Trophoblast cell (in vitro differentiated cells and primary cell): ENCODE measurements at regions not wholly inside any gene's neighbourhood (a gene's known extent, or its start where the extent isn't known, plus 50 kb on each side); places are given as distances from the start of the nearest gene placed in this dataset.
A peak's percentile ranks its signal among the peaks of the same experiment; 100 is the strongest.

Experiments
- DNase-seq, 2 donors: peaks; one replicate each; pipeline ENCODE4 v3.0.0-alpha.2; 2016
- H2AFZ ChIP-seq: 2 replicates; pipeline ENCODE4 v1.6.1; 2013; ENCODE audit warnings: low read length, moderate library complexity, mild to moderate bottlenecking; ENCODE audit not compliant: insufficient read depth, poor library complexity
- H2AK5ac ChIP-seq: 2 replicates; pipeline ENCODE4 v1.6.1; 2013; ENCODE audit warnings: mild to moderate bottlenecking, low read length
- H2BK120ac ChIP-seq: 2 replicates; pipeline ENCODE4 v1.6.1; 2013; ENCODE audit warnings: low read length, mild to moderate bottlenecking, moderate library complexity; ENCODE audit not compliant: insufficient read depth, poor library complexity
- H2BK12ac ChIP-seq: 2 replicates; pipeline ENCODE4 v1.6.1; 2013; ENCODE audit warnings: mild to moderate bottlenecking, low read length, moderate library complexity
- H2BK5ac ChIP-seq: 2 replicates; pipeline ENCODE4 v1.6.1; 2013; ENCODE audit warnings: low read length, low read depth, moderate library complexity, mild to moderate bottlenecking; ENCODE audit not compliant: poor library complexity
- H3K14ac ChIP-seq: 2 replicates; pipeline ENCODE4 v1.6.1; 2013; ENCODE audit warnings: mild to moderate bottlenecking, low read length
- H3K18ac ChIP-seq: 2 replicates; pipeline ENCODE4 v1.6.1; 2013; ENCODE audit warnings: mild to moderate bottlenecking, low read length
- H3K23ac ChIP-seq: 2 replicates; pipeline ENCODE4 v1.6.1; 2013; ENCODE audit warnings: low read length
- H3K27ac ChIP-seq: 2 replicates; pipeline ENCODE4 v1.5.1; 2013; ENCODE audit warnings: low read depth, mild to moderate bottlenecking, inconsistent platforms, low read length, moderate library complexity
- H3K27me3 ChIP-seq: 2 replicates; pipeline ENCODE4 v1.6.1; 2013; ENCODE audit warnings: inconsistent platforms, mild to moderate bottlenecking, low read length, moderate library complexity; ENCODE audit not compliant: insufficient read depth
- H3K36me3 ChIP-seq, 2 experiments: 1 replicate in 1 of 2; 2 replicates in 1 of 2; pipeline ENCODE4 v1.6.1; 2013; ENCODE audit warnings: low read length in 2 of 2, mild to moderate bottlenecking in 2 of 2, moderate library complexity in 1 of 2; ENCODE audit not compliant: insufficient read depth in 2 of 2, control insufficient read depth in 1 of 2
- H3K4ac ChIP-seq: 2 replicates; pipeline ENCODE4 v1.6.1; 2013; ENCODE audit warnings: low read depth, mild to moderate bottlenecking, low read length, moderate library complexity
- H3K4me1 ChIP-seq, 2 experiments: 1 replicate in 1 of 2; 2 replicates in 1 of 2; pipeline ENCODE4 v1.6.1; 2013; ENCODE audit warnings: low read length in 2 of 2, mild to moderate bottlenecking in 2 of 2, moderate library complexity in 1 of 2; ENCODE audit not compliant: insufficient read depth in 2 of 2, control insufficient read depth in 1 of 2
- H3K4me2 ChIP-seq: 2 replicates; pipeline ENCODE4 v1.6.1; 2013; ENCODE audit warnings: inconsistent platforms, mild to moderate bottlenecking, low read length, moderate library complexity
- H3K4me3 ChIP-seq: 2 replicates; pipeline ENCODE4 v1.5.1; 2013; ENCODE audit warnings: mild to moderate bottlenecking, low read depth, low read length, inconsistent platforms
- H3K79me1 ChIP-seq: one replicate; pipeline ENCODE4 v1.6.1; 2013; ENCODE audit warnings: low read length
- H3K79me2 ChIP-seq: 2 replicates; pipeline ENCODE4 v1.6.1; 2013; ENCODE audit warnings: low read length, mild to moderate bottlenecking; ENCODE audit not compliant: control insufficient read depth, insufficient read depth, poor library complexity
- H3K9ac ChIP-seq: 2 replicates; pipeline ENCODE4 v1.6.1; 2013; ENCODE audit warnings: mild to moderate bottlenecking, low read length
- H3K9me3 ChIP-seq: 2 replicates; pipeline ENCODE4 v1.6.1; 2013; ENCODE audit warnings: low read depth, mild to moderate bottlenecking, control low read depth, inconsistent platforms, low read length; ENCODE audit not compliant: insufficient read depth
- H4K12ac ChIP-seq: 2 replicates; pipeline ENCODE4 v1.6.1; 2013; ENCODE audit warnings: low read depth, mild to moderate bottlenecking, low read length, moderate library complexity
- H4K8ac ChIP-seq: 2 replicates; pipeline ENCODE4 v1.6.1; 2013; ENCODE audit warnings: low read depth, mild to moderate bottlenecking, low read length, moderate library complexity
- H4K91ac ChIP-seq: one replicate; pipeline ENCODE4 v1.6.1; 2013; ENCODE audit warnings: low read depth, mild to moderate bottlenecking, low read length, moderate library complexity
- WGBS: extraction: QIAGEN DNeasy Blood & Tissue Kit; methylation state at CpG from one replicate; pipeline ENCODE4 v1.1.7; 2013; ENCODE audit warnings: missing lambda C conversion rate; ENCODE audit not compliant: insufficient read length, insufficient coverage; ENCODE audit errors: extremely low coverage; 5-methylcytosine and 5-hydroxymethylcytosine counted together

GRCh38 chr2:118720866-118721265 lies 126.6 kb downstream of the EN1 start:
- Histone ChIP-seq H4K91ac (no peak overlapping the region), H3K4me2 (no peak overlapping the region), H3K23ac (no peak overlapping the region), H4K8ac (no peak overlapping the region), H3K4ac (no peak overlapping the region), H2AK5ac (no peak overlapping the region), H2BK120ac (no peak overlapping the region), H2BK12ac (no peak overlapping the region), H3K4me3 (no peak overlapping the region), H3K27ac (no peak overlapping the region), H2AFZ (no peak overlapping the region), H2BK5ac (no peak overlapping the region), H3K36me3 (no peaks in the 10 kb centered on the region), H3K79me1 (no peaks in the 10 kb centered on the region), H4K12ac (no peak overlapping the region), H3K27me3 (no peaks in the 10 kb centered on the region), H3K79me2 (no peaks in the 10 kb centered on the region), H3K4me1 (no peaks in the 10 kb centered on the region), H3K18ac (no peak overlapping the region), H3K9me3 (no peaks in the 10 kb centered on the region), H3K9ac (no peak overlapping the region), H3K14ac (no peak overlapping the region)
- no CpG with 5 or more reads among the region's 4 CpGs for WGBS
- peak; percentile 52 to 83 for DNase-seq

- no peaks in the 10 kb centered on the region for H3K4me1 ChIP-seq
- H2BK12ac ChIP-seq = no peak overlapping the region
Observed at GRCh38 chr2:118718921-118719320, 128.5 kb downstream of the EN1 start.

GRCh38 chr2:118716102-118716501 lies 131.3 kb downstream of the EN1 start:
- no CpG with 5 or more reads among the region's 6 CpGs for WGBS
- no peak overlapping the region for H2BK5ac ChIP-seq

More at GRCh38 chr2:118718921-118719320, 128.5 kb downstream of the EN1 start:
- no peak overlapping the region for H3K4me3 ChIP-seq
- no peak overlapping the region for H3K27ac ChIP-seq
- H3K27me3 ChIP-seq = no peaks in the 10 kb centered on the region
- H3K23ac ChIP-seq = no peak overlapping the region
- H2AFZ ChIP-seq = no peak overlapping the region
- H3K9me3 ChIP-seq = no peaks in the 10 kb centered on the region
- no peaks in the 10 kb centered on the region for H3K79me2 ChIP-seq
- no peak overlapping the region for H3K18ac ChIP-seq
- no peak overlapping the region for H3K4ac ChIP-seq
- H4K91ac ChIP-seq = no peak overlapping the region
- H3K14ac ChIP-seq = no peak overlapping the region
- H3K79me1 ChIP-seq = no peaks in the 10 kb centered on the region
- no peaks in the 10 kb centered on the region for H3K36me3 ChIP-seq
- H4K12ac ChIP-seq = no peak overlapping the region
- H2BK5ac ChIP-seq = no peak overlapping the region
- H4K8ac ChIP-seq = no peak overlapping the region
- DNase-seq = peak in 1 of 2 donors; percentile 22
- H2AK5ac ChIP-seq = no peak overlapping the region
- H2BK120ac ChIP-seq = no peak overlapping the region
- no peak overlapping the region for H3K9ac ChIP-seq
- H3K4me2 ChIP-seq = no peak overlapping the region

GRCh38 chr2:118714118-118714517 lies 133.3 kb downstream of the EN1 start:
- no peak overlapping the region for H2BK120ac ChIP-seq
- H3K4me3 ChIP-seq = no peak overlapping the region
- H4K91ac ChIP-seq = no peak overlapping the region
- H2BK12ac ChIP-seq = no peak overlapping the region
- H3K36me3 ChIP-seq = no peaks in the 10 kb centered on the region
- no peak overlapping the region for H3K23ac ChIP-seq
- DNase-seq = no peak
- no peaks in the 10 kb centered on the region for H3K79me2 ChIP-seq
- no CpG with 5 or more reads among the region's 6 CpGs for WGBS
- no peak overlapping the region for H2BK5ac ChIP-seq
- H3K27ac ChIP-seq = no peak overlapping the region
- H2AFZ ChIP-seq = no peak overlapping the region
- H3K9ac ChIP-seq = no peak overlapping the region
- no peak overlapping the region for H3K4ac ChIP-seq
- no peak overlapping the region for H4K8ac ChIP-seq
- no peak overlapping the region for H3K4me2 ChIP-seq
- H3K9me3 ChIP-seq = peaks cover 1% of the 10 kb centered on the region
- H2AK5ac ChIP-seq = no peak overlapping the region
- H3K14ac ChIP-seq = no peak overlapping the region
- H3K79me1 ChIP-seq = no peaks in the 10 kb centered on the region
- no peak overlapping the region for H3K18ac ChIP-seq
- H3K4me1 ChIP-seq = no peaks in the 10 kb centered on the region
- no peaks in the 10 kb centered on the region for H3K27me3 ChIP-seq
- H4K12ac ChIP-seq = no peak overlapping the region

More at GRCh38 chr2:118716102-118716501, 131.3 kb downstream of the EN1 start:
- no peak overlapping the region for H2AK5ac ChIP-seq
- H4K12ac ChIP-seq = no peak overlapping the region
- no peak overlapping the region for H3K4me3 ChIP-seq
- H3K4me2 ChIP-seq = no peak overlapping the region
- no peak overlapping the region for H2BK12ac ChIP-seq
- H3K4ac ChIP-seq = no peak overlapping the region
- no peak overlapping the region for H3K23ac ChIP-seq
- no peak overlapping the region for H4K8ac ChIP-seq
- no peak overlapping the region for H3K14ac ChIP-seq
- no peaks in the 10 kb centered on the region for H3K36me3 ChIP-seq
- H3K4me1 ChIP-seq = no peaks in the 10 kb centered on the region
- no peak overlapping the region for H2BK120ac ChIP-seq
- no peaks in the 10 kb centered on the region for H3K79me1 ChIP-seq
- H3K9ac ChIP-seq = no peak overlapping the region
- H3K9me3 ChIP-seq = peaks cover 1% of the 10 kb centered on the region
- no peak overlapping the region for H3K18ac ChIP-seq
- H2AFZ ChIP-seq = no peak overlapping the region
- no peak for DNase-seq
- no peaks in the 10 kb centered on the region for H3K79me2 ChIP-seq
- H3K27me3 ChIP-seq = no peaks in the 10 kb centered on the region
- H3K27ac ChIP-seq = no peak overlapping the region
- H4K91ac ChIP-seq = no peak overlapping the region
